Cardiac muscle cell (in vitro differentiated cells and primary cell): ENCODE measurements at regions not wholly inside any gene's neighbourhood (a gene's known extent, or its start where the extent isn't known, plus 50 kb on each side); places are given as distances from the start of the nearest gene placed in this dataset.

ENCODE experiments used
- DNase-seq, 2 donors: peaks; one replicate each; pipeline versions ENCODE4 v3.0.0 to v3.0.0-alpha.2; 2010 to 2017; ENCODE audit warnings: low read depth in 1 of 2, low spot score in 1 of 2
- H3K27ac ChIP-seq: fragments of 200-600 bp; sonication (generic); 2 replicates; pipeline ENCODE4 v1.5.1; 2016
- H3K27me3 ChIP-seq: fragments of 200-600 bp; sonication (generic); 2 replicates; pipeline ENCODE4 v1.6.0; 2016; ENCODE audit warnings: control low read depth
- H3K36me3 ChIP-seq: fragments of 200-600 bp; sonication (generic); 2 replicates; pipeline ENCODE4 v1.5.1; 2016; ENCODE audit warnings: control low read depth
- H3K4me1 ChIP-seq: fragments of 200-600 bp; sonication (generic); 2 replicates; pipeline ENCODE4 v1.8.1; 2017; ENCODE audit warnings: low read depth, mild to moderate bottlenecking, mixed run types
- H3K4me3 ChIP-seq: fragments of 200-600 bp; sonication (generic); 2 replicates; pipeline ENCODE4 v1.5.1; 2016; ENCODE audit warnings: mild to moderate bottlenecking
- H3K9me3 ChIP-seq: fragments of 200-600 bp; sonication (generic); 2 replicates; pipeline ENCODE4 v1.5.1; 2017; ENCODE audit warnings: low read depth, mild to moderate bottlenecking, control low read depth
- TF ChIP-seq, protein P1 (sequence below): IDR thresholded peaks from 2 replicates; pipeline ENCODE4 v1.5.1; 2012; ENCODE audit warnings: low read depth, mild to moderate bottlenecking, low read length

- Histone ChIP-seq H3K4me1 (no peaks in the 10 kb centered on the region), H3K27me3 (no peaks in the 10 kb centered on the region), H3K27ac (no peak overlapping the region), H3K36me3 (no peaks in the 10 kb centered on the region), H3K9me3 (no peaks in the 10 kb centered on the region), H3K4me3 (no peak overlapping the region)
- no peak for DNase-seq
- TF ChIP-seq, protein P1, sequence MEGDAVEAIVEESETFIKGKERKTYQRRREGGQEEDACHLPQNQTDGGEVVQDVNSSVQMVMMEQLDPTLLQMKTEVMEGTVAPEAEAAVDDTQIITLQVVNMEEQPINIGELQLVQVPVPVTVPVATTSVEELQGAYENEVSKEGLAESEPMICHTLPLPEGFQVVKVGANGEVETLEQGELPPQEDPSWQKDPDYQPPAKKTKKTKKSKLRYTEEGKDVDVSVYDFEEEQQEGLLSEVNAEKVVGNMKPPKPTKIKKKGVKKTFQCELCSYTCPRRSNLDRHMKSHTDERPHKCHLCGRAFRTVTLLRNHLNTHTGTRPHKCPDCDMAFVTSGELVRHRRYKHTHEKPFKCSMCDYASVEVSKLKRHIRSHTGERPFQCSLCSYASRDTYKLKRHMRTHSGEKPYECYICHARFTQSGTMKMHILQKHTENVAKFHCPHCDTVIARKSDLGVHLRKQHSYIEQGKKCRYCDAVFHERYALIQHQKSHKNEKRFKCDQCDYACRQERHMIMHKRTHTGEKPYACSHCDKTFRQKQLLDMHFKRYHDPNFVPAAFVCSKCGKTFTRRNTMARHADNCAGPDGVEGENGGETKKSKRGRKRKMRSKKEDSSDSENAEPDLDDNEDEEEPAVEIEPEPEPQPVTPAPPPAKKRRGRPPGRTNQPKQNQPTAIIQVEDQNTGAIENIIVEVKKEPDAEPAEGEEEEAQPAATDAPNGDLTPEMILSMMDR, result no peak
Measured at GRCh38 chr2:151070253-151070652, 191.4 kb downstream of the RBM43 start.

DNA sequence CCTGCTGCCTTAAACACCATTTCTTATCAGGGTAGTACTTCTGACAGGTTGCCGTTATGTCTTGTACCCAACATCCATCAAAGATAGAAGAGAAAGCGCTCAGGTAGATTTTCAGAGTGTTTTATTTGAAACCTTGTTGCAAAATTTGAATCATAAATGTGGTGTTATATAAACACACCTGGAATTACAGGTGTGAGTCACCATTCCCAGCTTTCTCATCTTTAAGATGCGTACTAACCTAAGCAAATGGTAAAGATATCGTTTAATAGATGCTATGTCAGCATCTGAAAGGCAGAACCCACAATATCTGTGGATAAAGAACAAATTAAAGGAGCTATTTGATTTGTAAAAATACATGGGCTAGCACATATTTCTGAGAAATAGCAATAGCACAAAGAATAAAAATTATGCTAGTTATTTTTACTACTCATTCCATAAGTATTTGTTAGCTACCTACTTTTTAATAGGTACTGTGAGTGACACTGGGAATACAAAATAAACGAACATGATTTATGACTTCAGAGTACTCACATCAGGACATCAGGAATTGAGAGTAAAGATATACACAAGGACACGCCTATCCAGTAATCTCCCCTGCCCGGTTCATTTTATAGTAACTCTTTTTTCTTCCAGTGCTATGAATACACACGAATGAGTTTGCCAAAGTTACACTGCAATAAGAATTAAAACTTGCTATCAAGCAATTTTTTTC is 193.8 kb downstream of the RBM43 start:
- TF ChIP-seq, protein P1, result no peak
- no peak for DNase-seq
- Histone ChIP-seq H3K27me3 (no peaks in the 10 kb centered on the region), H3K9me3 (no peaks in the 10 kb centered on the region), H3K27ac (no peak overlapping the region), H3K36me3 (no peaks in the 10 kb centered on the region), H3K4me1 (no peaks in the 10 kb centered on the region), H3K4me3 (no peak overlapping the region)

GRCh38 chr2:151063271-151063670 is 198.4 kb downstream of the RBM43 start:
- DNase-seq, result peak in 1 of 2 donors; percentile 81

DNA sequence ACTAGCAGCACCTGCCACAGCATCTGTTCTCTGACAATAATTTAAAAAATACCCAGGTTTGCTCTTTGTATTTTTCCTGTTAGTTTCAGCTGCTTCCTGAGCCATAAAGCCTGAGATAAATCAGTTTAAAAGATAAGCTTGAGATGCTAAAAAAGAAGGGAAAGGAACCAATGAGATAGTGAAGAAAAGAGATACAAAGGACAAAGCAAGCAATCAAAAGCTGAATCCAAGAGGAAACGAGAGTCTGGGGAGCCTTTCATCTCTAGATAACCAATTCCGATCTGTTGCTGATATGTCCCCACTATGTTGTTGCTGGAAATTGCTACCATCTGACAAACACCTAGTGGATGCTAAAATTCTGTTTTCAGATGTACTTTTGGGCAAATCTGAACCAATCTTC is 201.4 kb downstream of the RBM43 start:
- Histone ChIP-seq H3K27me3 (no peaks in the 10 kb centered on the region), H3K9me3 (no peaks in the 10 kb centered on the region), H3K36me3 (no peaks in the 10 kb centered on the region), H3K4me3 (no peak overlapping the region), H3K27ac (no peak overlapping the region), H3K4me1 (no peaks in the 10 kb centered on the region)
- TF ChIP-seq, protein P1, result no peak
- no peak for DNase-seq

More at GRCh38 chr2:151063271-151063670, 198.4 kb downstream of the RBM43 start:
- no peaks in the 10 kb centered on the region for H3K27me3 ChIP-seq
- no peaks in the 10 kb centered on the region for H3K9me3 ChIP-seq
- TF ChIP-seq, protein P1, result no peak
- H3K4me1 ChIP-seq, result no peaks in the 10 kb centered on the region
- no peak overlapping the region for H3K27ac ChIP-seq
- H3K36me3 ChIP-seq, result no peaks in the 10 kb centered on the region
- no peak overlapping the region for H3K4me3 ChIP-seq

- H3K4me1 ChIP-seq, result no peaks in the 10 kb centered on the region
- TF ChIP-seq, protein P1, result no peak
- no peak overlapping the region for H3K4me3 ChIP-seq
- no peaks in the 10 kb centered on the region for H3K9me3 ChIP-seq
- H3K27me3 ChIP-seq, result no peaks in the 10 kb centered on the region
- no peaks in the 10 kb centered on the region for H3K36me3 ChIP-seq
- H3K27ac ChIP-seq, result no peak overlapping the region
- peak in 1 of 2 donors; percentile 54 for DNase-seq
Measured at GRCh38 chr2:151056870-151057269, 204.8 kb downstream of the RBM43 start.
